ENCODE measurements at regions not wholly inside any gene's neighbourhood (a gene's known extent, or its start where the extent isn't known, plus 50 kb on each side); places are given as distances from the start of the nearest gene placed in this dataset.

DNA sequence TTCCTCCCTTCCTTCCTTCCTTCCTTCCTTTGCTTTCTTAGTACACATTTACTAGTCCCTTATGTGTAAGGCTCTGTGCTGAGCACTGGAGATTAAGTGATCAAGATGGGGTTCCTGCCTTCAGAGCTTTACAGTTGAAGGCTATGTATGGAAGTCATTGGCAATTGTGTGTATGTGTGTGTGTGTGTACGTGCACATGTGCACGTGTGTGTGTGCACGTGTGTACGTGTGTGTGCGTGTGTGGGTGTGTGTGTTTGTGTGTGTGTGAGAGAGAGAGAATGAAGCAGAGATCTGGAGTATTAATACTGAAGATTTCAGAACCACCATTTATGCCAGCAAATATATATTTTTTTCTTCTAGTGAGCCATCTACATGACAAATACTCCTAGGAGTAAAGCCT is 184.9 kb upstream of the NFIB start:
- no peak for DNase-seq (ENCODE audit: low spot score in 2 of 2)
- Histone ChIP-seq H3K9me3 (no peaks in the 10 kb centered on the region), H3K36me3 (no peaks in the 10 kb centered on the region), H3K27ac (no peak overlapping the region), H3K27me3 (no peaks in the 10 kb centered on the region), H3K4me1 (peaks cover 0 to 8% (median 0%) of the 10 kb centered on the region in 4 donors), H3K4me3 (no peak overlapping the region)
- WGBS, 2 donors: 85 to 91% methylated on average over 5 of the region's 5 CpGs
- no peak for TF ChIP-seq CTCF (IDR thresholded peaks at IDR 0.05)

DNA sequence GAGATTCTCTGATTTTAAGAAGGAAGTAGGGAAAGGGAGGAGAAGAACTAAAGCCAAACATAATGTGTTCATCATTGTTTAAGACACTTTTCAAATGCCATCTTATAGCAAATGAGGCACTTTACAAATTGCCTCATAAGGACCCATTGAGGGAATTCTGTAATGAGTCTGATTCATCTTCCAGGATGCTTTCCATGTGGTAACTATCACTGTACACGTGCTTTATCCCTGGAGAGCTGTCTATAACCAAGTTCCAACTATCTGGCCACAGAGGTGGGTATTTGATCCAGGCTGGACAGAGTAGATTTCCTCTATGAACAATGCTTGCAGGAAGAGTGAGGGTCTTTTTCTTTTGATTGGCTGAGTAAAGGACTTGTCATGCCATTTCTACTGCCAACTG is 183.5 kb upstream of the NFIB start:
- H3K36me3 ChIP-seq: no peaks in the 10 kb centered on the region
- peak in 1 of 2 donors; percentile 42 for TF ChIP-seq EP300 (IDR thresholded peaks at IDR 0.05)
- TF ChIP-seq CTCF (IDR thresholded peaks at IDR 0.05): no peak
- H3K27me3 ChIP-seq: no peaks in the 10 kb centered on the region
- DNase-seq (ENCODE audit: low spot score in 2 of 2): peak in 1 of 2 donors; percentile 18
- no peak overlapping the region for H3K4me3 ChIP-seq
- no peak overlapping the region for H3K27ac ChIP-seq
- peaks cover 0 to 8% (median 0%) of the 10 kb centered on the region in 4 donors for H3K4me1 ChIP-seq
- no peaks in the 10 kb centered on the region for H3K9me3 ChIP-seq
- 21 to 56% methylated on average over 1 of the region's 1 CpG for WGBS, 2 donors

DNA sequence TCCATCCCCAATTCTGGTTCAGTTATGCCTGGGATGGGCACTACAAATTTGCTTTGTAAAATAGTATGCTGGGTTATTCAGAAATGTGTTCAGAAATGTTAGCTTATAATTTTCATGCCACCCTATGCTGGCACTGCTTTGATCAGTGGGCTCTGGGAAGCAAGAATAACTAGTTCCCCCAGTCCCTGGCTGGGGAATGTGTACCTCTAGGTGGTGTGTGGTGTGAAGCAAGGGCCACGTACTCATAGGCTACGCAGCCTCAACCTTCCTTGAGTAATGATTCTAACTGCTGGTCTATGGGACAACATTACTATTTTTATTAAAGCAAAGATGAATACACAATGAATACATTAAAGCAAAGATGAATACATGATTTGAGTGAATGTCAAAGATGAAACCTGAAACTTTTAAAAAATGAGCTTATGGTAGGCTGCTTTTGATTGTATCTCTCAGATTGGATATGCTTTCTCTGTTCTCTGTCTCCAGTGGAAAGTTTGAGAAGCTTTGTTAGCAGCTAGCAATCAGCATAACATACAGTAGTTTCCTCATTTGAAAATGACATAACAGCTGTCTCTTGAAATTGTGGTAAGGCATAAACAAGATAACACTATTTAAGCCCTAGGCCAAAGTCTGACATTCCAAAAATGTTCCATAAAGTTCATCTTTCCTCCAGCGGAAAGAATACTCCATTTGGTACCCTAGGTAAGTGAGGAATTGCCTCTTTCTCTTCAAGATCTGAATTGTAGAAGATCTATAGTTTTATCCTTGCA is 174.7 kb upstream of the NFIB start:
- no peak for TF ChIP-seq EP300 (IDR thresholded peaks at IDR 0.05)
- no peak for TF ChIP-seq CTCF (IDR thresholded peaks at IDR 0.05)
- no peak for TF ChIP-seq POLR2A (IDR thresholded peaks at IDR 0.05)
- no peak overlapping the region for H3K27ac ChIP-seq
- no peak for DNase-seq (ENCODE audit: low spot score in 2 of 2)
- no peaks in the 10 kb centered on the region for H3K4me1 ChIP-seq
- H3K4me3 ChIP-seq: no peak overlapping the region
- H3K9me3 ChIP-seq: no peaks in the 10 kb centered on the region
- 90 to 97% methylated on average over 3 of the region's 3 CpGs for WGBS, 2 donors
- H3K36me3 ChIP-seq: no peaks in the 10 kb centered on the region
- H3K27me3 ChIP-seq: peaks cover 0 to 24% of the 10 kb centered on the region in 2 donors

GRCh38 chr9:14487547-14488185 is 173.7 kb upstream of the NFIB start:
- Histone ChIP-seq H3K36me3 (no peaks in the 10 kb centered on the region), H3K9me3 (no peaks in the 10 kb centered on the region), H3K27me3 (peaks cover 0 to 24% of the 10 kb centered on the region in 2 donors), H3K4me3 (no peak overlapping the region), H3K4me1 (peaks cover 0 to 4% (median 0%) of the 10 kb centered on the region in 4 donors), H3K27ac (no peak overlapping the region)
- DNase-seq (ENCODE audit: low spot score in 2 of 2): no peak
- TF ChIP-seq CTCF (IDR thresholded peaks at IDR 0.05) (no peak), EP300 (IDR thresholded peaks at IDR 0.05) (no peak)
- WGBS, 2 donors: 89 to 91% methylated on average over 6 of the region's 6 CpGs

GRCh38 chr9:14485366-14485765 is 171.4 kb upstream of the NFIB start:
- peaks cover 0 to 24% of the 10 kb centered on the region in 2 donors for H3K27me3 ChIP-seq
- no peak overlapping the region for H3K27ac ChIP-seq
- H3K4me3 ChIP-seq: no peak overlapping the region
- DNase-seq (ENCODE audit: low spot score in 2 of 2): no peak
- no peaks in the 10 kb centered on the region for H3K9me3 ChIP-seq
- peaks cover 0 to 7% (median 0%) of the 10 kb centered on the region in 4 donors for H3K4me1 ChIP-seq
- TF ChIP-seq EP300 (IDR thresholded peaks at IDR 0.05) (no peak), CTCF (IDR thresholded peaks at IDR 0.05) (no peak), POLR2A (IDR thresholded peaks at IDR 0.05) (no peak)
- WGBS, 2 donors: 87 to 88% methylated on average over 5 of the region's 5 CpGs
- H3K36me3 ChIP-seq: no peaks in the 10 kb centered on the region

All from tibial nerve (tissue), 4 donors.